ENCODE measurements at regions not wholly inside any gene's neighbourhood (a gene's known extent, or its start where the extent isn't known, plus 50 kb on each side); places are given as distances from the start of the nearest gene placed in this dataset.

DNA sequence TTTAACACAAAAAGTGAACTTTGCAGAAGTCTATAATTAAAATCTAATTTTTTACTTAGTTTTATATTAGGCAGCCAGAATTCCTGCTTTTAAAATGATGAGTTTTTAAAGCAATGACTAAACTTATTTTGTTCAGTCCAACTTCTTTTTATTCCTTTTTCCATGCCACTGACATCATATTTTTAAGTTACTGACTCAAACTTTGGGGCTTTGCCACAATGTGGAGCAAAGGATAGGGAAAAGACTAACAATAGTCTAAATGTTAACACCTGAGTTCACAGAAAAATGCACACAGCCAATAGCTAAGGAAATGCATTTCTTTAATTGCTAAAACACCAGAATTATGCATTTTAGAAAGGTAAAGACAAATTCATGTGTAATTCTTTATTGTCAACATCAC is 647.6 kb upstream of the DPPA4 start:
- DNase-seq, result no peak
- no peaks in the 10 kb centered on the region for H3K79me1 ChIP-seq (replicated peaks; ENCODE audit: low read length, poor library complexity, severe bottlenecking)
- H3K14ac ChIP-seq (ENCODE audit: low read length in 2 of 2), result no peak overlapping the region
- H4K91ac ChIP-seq (ENCODE audit: low read length), result no peak overlapping the region
- no peak overlapping the region for H2BK15ac ChIP-seq (ENCODE audit: low read depth, poor library complexity, severe bottlenecking)
- no peak overlapping the region for H2AFZ ChIP-seq (ENCODE audit: low read depth, low read length)
- H3K9ac ChIP-seq (ENCODE audit: low read length), result no peak overlapping the region
- H3K27ac ChIP-seq (ENCODE audit: low read length, poor library complexity, severe bottlenecking), result no peak overlapping the region
- H3K4me3 ChIP-seq (ENCODE audit: insufficient read depth in 1 of 2, low read depth in 1 of 2, low read length in 2 of 2), result no peak overlapping the region
- no peak overlapping the region for H2BK12ac ChIP-seq (ENCODE audit: low read length in 2 of 2)
- no peak overlapping the region for H3K4me2 ChIP-seq (ENCODE audit: low read length, poor library complexity, severe bottlenecking)
- no peak overlapping the region for H2BK5ac ChIP-seq (ENCODE audit: low read depth, low read length, poor library complexity, severe bottlenecking)
- H3K4me1 ChIP-seq (ENCODE audit: control insufficient read depth, insufficient read depth, low read depth, low read length), result no peaks in the 10 kb centered on the region
- no peak overlapping the region for H3K18ac ChIP-seq (ENCODE audit: low read depth in 1 of 2, low read length in 2 of 2)
- H3K36me3 ChIP-seq (ENCODE audit: control insufficient read depth in 1 of 2, insufficient read depth in 2 of 2, low read depth in 1 of 2, low read length in 2 of 2), result no peaks in the 10 kb centered on the region
- H2BK120ac ChIP-seq (ENCODE audit: low read depth, low read length), result no peak overlapping the region
- H3K9me3 ChIP-seq (ENCODE audit: control insufficient read depth, low read length), result no peaks in the 10 kb centered on the region
- H3K23ac ChIP-seq (ENCODE audit: low read length in 2 of 2), result no peak overlapping the region
- H2AK5ac ChIP-seq (ENCODE audit: low read length, severe bottlenecking), result no peak overlapping the region
- H4K8ac ChIP-seq (ENCODE audit: low read length), result no peak overlapping the region
- no peak overlapping the region for H3K4ac ChIP-seq (ENCODE audit: low read depth in 1 of 2, low read length in 2 of 2)
- H3K27me3 ChIP-seq (ENCODE audit: control insufficient read depth in 1 of 2, insufficient read depth in 1 of 2, low read length in 2 of 2), result no peaks in the 10 kb centered on the region

DNA sequence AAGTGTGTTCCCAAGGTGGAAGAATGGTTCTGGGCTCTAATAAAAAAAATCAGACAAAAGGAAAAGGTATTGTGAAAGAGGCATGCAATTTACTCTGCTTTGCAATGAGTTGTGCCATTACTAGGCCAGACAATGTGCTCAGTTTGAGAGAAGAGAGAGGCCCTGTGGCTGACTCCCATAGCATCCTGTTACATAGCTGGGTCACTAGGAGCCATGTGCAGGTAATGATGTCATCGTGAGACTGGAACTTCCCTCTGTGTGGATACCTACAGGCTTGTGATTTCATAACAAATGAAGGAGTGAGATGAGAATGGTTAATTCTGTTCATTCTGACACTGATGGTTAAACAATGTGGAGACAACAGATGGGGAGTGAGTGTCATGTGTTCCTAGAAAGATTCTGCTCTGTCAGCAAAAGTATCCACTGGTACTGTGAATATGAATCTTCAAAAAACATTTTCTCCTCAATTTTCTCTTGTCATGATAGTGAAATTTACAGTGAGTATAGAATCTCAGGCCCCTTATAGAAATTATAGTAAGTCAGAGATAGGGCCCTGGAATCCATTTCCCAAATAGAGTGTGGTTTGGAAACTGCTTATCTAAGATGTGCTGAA is 648.7 kb upstream of the DPPA4 start:
- no peak overlapping the region for H4K8ac ChIP-seq (ENCODE audit: low read length)
- H3K27ac ChIP-seq (ENCODE audit: low read length, poor library complexity, severe bottlenecking), result no peak overlapping the region
- H3K27me3 ChIP-seq (ENCODE audit: control insufficient read depth in 1 of 2, insufficient read depth in 1 of 2, low read length in 2 of 2), result no peaks in the 10 kb centered on the region
- no peak overlapping the region for H3K14ac ChIP-seq (ENCODE audit: low read length in 2 of 2)
- H2BK15ac ChIP-seq (ENCODE audit: low read depth, poor library complexity, severe bottlenecking), result no peak overlapping the region
- no peak overlapping the region for H2BK5ac ChIP-seq (ENCODE audit: low read depth, low read length, poor library complexity, severe bottlenecking)
- no peak overlapping the region for H3K23ac ChIP-seq (ENCODE audit: low read length in 2 of 2)
- H3K9me3 ChIP-seq (ENCODE audit: control insufficient read depth, low read length), result no peaks in the 10 kb centered on the region
- no peaks in the 10 kb centered on the region for H3K4me1 ChIP-seq (ENCODE audit: control insufficient read depth, insufficient read depth, low read depth, low read length)
- H3K36me3 ChIP-seq (ENCODE audit: control insufficient read depth in 1 of 2, insufficient read depth in 2 of 2, low read depth in 1 of 2, low read length in 2 of 2), result no peaks in the 10 kb centered on the region
- no peak for DNase-seq
- no peaks in the 10 kb centered on the region for H3K79me1 ChIP-seq (replicated peaks; ENCODE audit: low read length, poor library complexity, severe bottlenecking)
- H4K91ac ChIP-seq (ENCODE audit: low read length), result no peak overlapping the region
- no peak overlapping the region for H2BK120ac ChIP-seq (ENCODE audit: low read depth, low read length)
- no peak overlapping the region for H3K4me3 ChIP-seq (ENCODE audit: insufficient read depth in 1 of 2, low read depth in 1 of 2, low read length in 2 of 2)
- H2BK12ac ChIP-seq (ENCODE audit: low read length in 2 of 2), result no peak overlapping the region
- no peak overlapping the region for H3K4ac ChIP-seq (ENCODE audit: low read depth in 1 of 2, low read length in 2 of 2)
- H3K4me2 ChIP-seq (ENCODE audit: low read length, poor library complexity, severe bottlenecking), result no peak overlapping the region
- H3K18ac ChIP-seq (ENCODE audit: low read depth in 1 of 2, low read length in 2 of 2), result no peak overlapping the region
- H2AK5ac ChIP-seq (ENCODE audit: low read length, severe bottlenecking), result no peak overlapping the region
- no peak overlapping the region for H3K9ac ChIP-seq (ENCODE audit: low read length)
- WGBS, result 100% methylated on average over 1 of the region's 1 CpG
- no peak overlapping the region for H2AFZ ChIP-seq (ENCODE audit: low read depth, low read length)

DNA sequence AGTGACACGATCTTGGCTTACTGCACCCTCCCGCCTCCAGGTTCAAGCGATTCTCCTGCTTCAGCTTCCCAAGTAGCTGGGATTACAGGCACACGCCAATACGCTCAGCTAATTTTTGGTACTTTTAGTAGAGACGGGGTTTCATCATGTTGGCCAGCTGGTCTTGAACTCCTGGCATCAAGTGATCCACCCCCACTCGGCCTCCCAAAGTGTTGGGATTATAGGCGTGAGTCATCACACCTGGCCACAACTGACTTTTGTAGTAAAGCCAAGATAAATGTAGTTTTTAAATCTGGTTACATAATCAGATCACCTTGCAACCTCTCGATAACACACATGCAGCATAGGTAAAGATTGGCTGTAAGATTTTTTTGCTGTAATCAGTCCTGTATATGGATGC is 657.5 kb upstream of the DPPA4 start:
- H3K27ac ChIP-seq (ENCODE audit: low read length, poor library complexity, severe bottlenecking), result no peak overlapping the region

DNA sequence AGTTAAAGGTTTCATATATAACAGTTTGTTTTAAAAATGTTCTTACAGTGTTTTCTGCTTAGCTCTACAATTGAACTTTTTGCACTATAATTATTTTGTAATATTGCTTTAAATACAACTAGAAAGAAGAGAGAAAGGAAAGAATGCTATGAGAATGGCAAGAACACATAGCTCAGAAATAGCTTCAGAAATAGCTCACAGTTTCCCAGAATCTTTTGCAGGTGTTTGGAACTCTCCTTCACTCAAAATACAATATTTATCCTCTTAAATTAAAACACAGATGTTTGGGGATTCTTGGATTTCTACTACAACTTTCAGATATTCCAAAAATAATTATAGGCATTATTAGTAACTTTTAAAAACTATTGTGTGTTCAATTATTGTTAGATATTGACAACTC is 658.0 kb upstream of the DPPA4 start:
- Histone ChIP-seq H3K4me3 (ENCODE audit: insufficient read depth in 1 of 2, low read depth in 1 of 2, low read length in 2 of 2) (no peak overlapping the region), H2BK120ac (ENCODE audit: low read depth, low read length) (no peak overlapping the region), H3K9me3 (ENCODE audit: control insufficient read depth, low read length) (no peaks in the 10 kb centered on the region), H2BK5ac (ENCODE audit: low read depth, low read length, poor library complexity, severe bottlenecking) (no peak overlapping the region), H2BK15ac (ENCODE audit: low read depth, poor library complexity, severe bottlenecking) (no peak overlapping the region), H2AK5ac (ENCODE audit: low read length, severe bottlenecking) (no peak overlapping the region), H3K4me1 (ENCODE audit: control insufficient read depth, insufficient read depth, low read depth, low read length) (no peaks in the 10 kb centered on the region), H3K18ac (ENCODE audit: low read depth in 1 of 2, low read length in 2 of 2) (no peak overlapping the region), H4K8ac (ENCODE audit: low read length) (no peak overlapping the region), H3K9ac (ENCODE audit: low read length) (no peak overlapping the region), H3K79me1 (replicated peaks; ENCODE audit: low read length, poor library complexity, severe bottlenecking) (no peaks in the 10 kb centered on the region), H2AFZ (ENCODE audit: low read depth, low read length) (no peak overlapping the region), H3K4me2 (ENCODE audit: low read length, poor library complexity, severe bottlenecking) (no peak overlapping the region), H3K27me3 (ENCODE audit: control insufficient read depth in 1 of 2, insufficient read depth in 1 of 2, low read length in 2 of 2) (no peaks in the 10 kb centered on the region), H3K36me3 (ENCODE audit: control insufficient read depth in 1 of 2, insufficient read depth in 2 of 2, low read depth in 1 of 2, low read length in 2 of 2) (no peaks in the 10 kb centered on the region), H3K14ac (ENCODE audit: low read length in 2 of 2) (no peak overlapping the region), H2BK12ac (ENCODE audit: low read length in 2 of 2) (no peak overlapping the region), H4K91ac (ENCODE audit: low read length) (no peak overlapping the region), H3K27ac (ENCODE audit: low read length, poor library complexity, severe bottlenecking) (no peak overlapping the region), H3K4ac (ENCODE audit: low read depth in 1 of 2, low read length in 2 of 2) (no peak overlapping the region), H3K23ac (ENCODE audit: low read length in 2 of 2) (no peak overlapping the region)
- no peak for DNase-seq

More for the DNA sequence above, 657.5 kb upstream of the DPPA4 start:
- Histone ChIP-seq H3K36me3 (ENCODE audit: control insufficient read depth in 1 of 2, insufficient read depth in 2 of 2, low read depth in 1 of 2, low read length in 2 of 2) (no peaks in the 10 kb centered on the region), H2BK12ac (ENCODE audit: low read length in 2 of 2) (no peak overlapping the region), H2BK120ac (ENCODE audit: low read depth, low read length) (no peak overlapping the region), H2AFZ (ENCODE audit: low read depth, low read length) (no peak overlapping the region), H3K27me3 (ENCODE audit: control insufficient read depth in 1 of 2, insufficient read depth in 1 of 2, low read length in 2 of 2) (no peaks in the 10 kb centered on the region), H2AK5ac (ENCODE audit: low read length, severe bottlenecking) (no peak overlapping the region), H3K23ac (ENCODE audit: low read length in 2 of 2) (no peak overlapping the region), H3K9ac (ENCODE audit: low read length) (no peak overlapping the region), H3K9me3 (ENCODE audit: control insufficient read depth, low read length) (no peaks in the 10 kb centered on the region), H3K4me1 (ENCODE audit: control insufficient read depth, insufficient read depth, low read depth, low read length) (no peaks in the 10 kb centered on the region), H3K4me3 (ENCODE audit: insufficient read depth in 1 of 2, low read depth in 1 of 2, low read length in 2 of 2) (no peak overlapping the region), H3K4ac (ENCODE audit: low read depth in 1 of 2, low read length in 2 of 2) (no peak overlapping the region), H3K14ac (ENCODE audit: low read length in 2 of 2) (no peak overlapping the region), H2BK15ac (ENCODE audit: low read depth, poor library complexity, severe bottlenecking) (no peak overlapping the region), H3K18ac (ENCODE audit: low read depth in 1 of 2, low read length in 2 of 2) (no peak overlapping the region), H4K8ac (ENCODE audit: low read length) (no peak overlapping the region), H3K4me2 (ENCODE audit: low read length, poor library complexity, severe bottlenecking) (no peak overlapping the region), H4K91ac (ENCODE audit: low read length) (no peak overlapping the region), H3K79me1 (replicated peaks; ENCODE audit: low read length, poor library complexity, severe bottlenecking) (no peaks in the 10 kb centered on the region), H2BK5ac (ENCODE audit: low read depth, low read length, poor library complexity, severe bottlenecking) (no peak overlapping the region)
- no peak for DNase-seq
- 92% methylated on average over 6 of the region's 9 CpGs for WGBS

Measured in mesenchymal stem cell (in vitro differentiated cells and primary cell).